WERI-Rb-1 (cell line): ENCODE measurements at regions not wholly inside any gene's neighbourhood (a gene's known extent, or its start where the extent isn't known, plus 50 kb on each side); places are given as distances from the start of the nearest gene placed in this dataset.
"Not testable (repeated sequence)": the region's sequence is repeated elsewhere in the genome, so short reads cannot be mapped to it uniquely, and the experiment has no call there.

ENCODE experiments used
- DNase-seq: peaks from one replicate; pipeline ENCODE4 v3.0.0-alpha.2; 2020
- H3K27ac ChIP-seq: fragments of 250-450 bp; sonication (Bioruptor Pico); 2 replicates; pipeline ENCODE4 v1.5.1; 2020; ENCODE audit warnings: mild to moderate bottlenecking, moderate library complexity
- H3K27me3 ChIP-seq: fragments of 250-450 bp; sonication (Bioruptor Pico); 2 replicates; pipeline ENCODE4 v1.5.1; 2021; ENCODE audit warnings: mild to moderate bottlenecking, low read depth, moderate library complexity; ENCODE audit not compliant: insufficient read depth, severe bottlenecking
- H3K36me3 ChIP-seq: fragments of 250-450 bp; sonication (Bioruptor Pico); 2 replicates; pipeline ENCODE4 v1.5.1; 2020; ENCODE audit warnings: mild to moderate bottlenecking, moderate library complexity
- H3K4me3 ChIP-seq: 2 replicates; pipeline ENCODE4 v1.5.1; 2011; ENCODE audit warnings: low read depth, mild to moderate bottlenecking, control low read depth, low read length
- H3K9me3 ChIP-seq: fragments of 250-450 bp; sonication (Bioruptor Pico); 2 replicates; pipeline ENCODE4 v1.5.1; 2021; ENCODE audit warnings: mild to moderate bottlenecking, moderate library complexity; ENCODE audit not compliant: severe bottlenecking

GRCh38 chr7:150009620-150010303 lies 136.0 kb downstream of the ATP6V0E2 start:
- H3K9me3 ChIP-seq, H3K27me3 ChIP-seq, H3K27ac ChIP-seq, DNase-seq, H3K4me3 ChIP-seq, H3K36me3 ChIP-seq: not testable (repeated sequence)

- not testable (repeated sequence) for H3K27ac ChIP-seq, H3K9me3 ChIP-seq, H3K27me3 ChIP-seq, DNase-seq, H3K4me3 ChIP-seq, H3K36me3 ChIP-seq
These were observed 143.0 kb downstream of the ATP6V0E2 start for GRCh38 chr7:150016651-150017189.

GRCh38 chr7:150020210-150020609 lies 146.4 kb downstream of the ATP6V0E2 start:
- DNase-seq, H3K4me3 ChIP-seq, H3K9me3 ChIP-seq, H3K27me3 ChIP-seq, H3K27ac ChIP-seq, H3K36me3 ChIP-seq: not testable (repeated sequence)

- H3K27me3 ChIP-seq, H3K27ac ChIP-seq, H3K9me3 ChIP-seq, DNase-seq, H3K36me3 ChIP-seq, H3K4me3 ChIP-seq: not testable (repeated sequence)
These were observed 151.1 kb downstream of the ATP6V0E2 start for GRCh38 chr7:150024550-150025490.

- not testable (repeated sequence) for H3K4me3 ChIP-seq, H3K36me3 ChIP-seq, DNase-seq, H3K27me3 ChIP-seq, H3K27ac ChIP-seq, H3K9me3 ChIP-seq
These were observed 152.0 kb downstream of the ATP6V0E2 start for GRCh38 chr7:150025802-150026201.

- peak overlapping the region; percentile 65 for H3K27ac ChIP-seq
- H3K9me3 ChIP-seq, H3K4me3 ChIP-seq, H3K27me3 ChIP-seq, H3K36me3 ChIP-seq: not testable (repeated sequence)
- DNase-seq: peak; percentile 94
These were observed 154.7 kb downstream of the ATP6V0E2 start for GRCh38 chr7:150028344-150029012.

GRCh38 chr7:150029013-150029389 lies 155.2 kb downstream of the ATP6V0E2 start:
- H3K36me3 ChIP-seq, DNase-seq: not testable (repeated sequence)
- peak overlapping the region; percentile 89 for H3K27ac ChIP-seq

GRCh38 chr7:150031733-150032132 lies 158.0 kb downstream of the ATP6V0E2 start:
- H3K4me3 ChIP-seq, DNase-seq, H3K36me3 ChIP-seq, H3K9me3 ChIP-seq, H3K27me3 ChIP-seq, H3K27ac ChIP-seq: not testable (repeated sequence)

More at GRCh38 chr7:150029013-150029389, 155.2 kb downstream of the ATP6V0E2 start:
- not testable (repeated sequence) for H3K9me3 ChIP-seq, H3K27me3 ChIP-seq, H3K4me3 ChIP-seq

GRCh38 chr7:150033711-150034110 lies 159.9 kb downstream of the ATP6V0E2 start:
- H3K9me3 ChIP-seq, H3K36me3 ChIP-seq, H3K27ac ChIP-seq, H3K27me3 ChIP-seq, H3K4me3 ChIP-seq, DNase-seq: not testable (repeated sequence)

GRCh38 chr7:150035769-150036168 lies 162.0 kb downstream of the ATP6V0E2 start:
- DNase-seq, H3K27me3 ChIP-seq, H3K9me3 ChIP-seq, H3K27ac ChIP-seq, H3K4me3 ChIP-seq, H3K36me3 ChIP-seq: not testable (repeated sequence)

- not testable (repeated sequence) for H3K27ac ChIP-seq, H3K36me3 ChIP-seq, H3K27me3 ChIP-seq, H3K9me3 ChIP-seq, DNase-seq, H3K4me3 ChIP-seq
These were observed 165.3 kb downstream of the ATP6V0E2 start for GRCh38 chr7:150039061-150039460.

GRCh38 chr7:150042281-150042680 lies 168.5 kb downstream of the ATP6V0E2 start:
- H3K9me3 ChIP-seq, H3K27ac ChIP-seq, H3K36me3 ChIP-seq, H3K4me3 ChIP-seq, DNase-seq, H3K27me3 ChIP-seq: not testable (repeated sequence)

- H3K9me3 ChIP-seq, H3K4me3 ChIP-seq, DNase-seq: not testable (repeated sequence)
These were observed 171.0 kb downstream of the ATP6V0E2 start for GRCh38 chr7:150044771-150045170.

GRCh38 chr7:150045596-150045995 lies 171.8 kb downstream of the ATP6V0E2 start:
- DNase-seq, H3K36me3 ChIP-seq, H3K27ac ChIP-seq, H3K4me3 ChIP-seq, H3K9me3 ChIP-seq, H3K27me3 ChIP-seq: not testable (repeated sequence)

More at GRCh38 chr7:150044771-150045170, 171.0 kb downstream of the ATP6V0E2 start:
- not testable (repeated sequence) for H3K27me3 ChIP-seq, H3K27ac ChIP-seq, H3K36me3 ChIP-seq
